Right lobe of liver (tissue), 6 donors: ENCODE measurements at regions not wholly inside any gene's neighbourhood (a gene's known extent, or its start where the extent isn't known, plus 50 kb on each side); places are given as distances from the start of the nearest gene placed in this dataset.

ENCODE experiments used
- ATAC-seq, 4 donors: fragments of 200-7000 bp; cut with Tn5 transposase; one replicate each; pipeline ENCODE4 v1.9.1; 2020; ENCODE audit warnings: mild to moderate bottlenecking in 4 of 4, moderate library complexity in 4 of 4
- DNase-seq, 3 donors: peaks; one replicate each; pipeline ENCODE4 v3.0.0-alpha.2; 2020
- H3K27ac ChIP-seq, 3 donors: fragments of 200-600 bp; one replicate each; pipeline ENCODE4 v1.8.0; 2022
- H3K27me3 ChIP-seq, 2 donors: fragments of 200-600 bp; one replicate each; pipeline ENCODE4 v1.8.0; 2022
- H3K36me3 ChIP-seq, 4 donors: fragments of 200-600 bp; sonication (generic) in 1 of 4; one replicate each; pipeline versions ENCODE4 v1.5.1 to v1.8.0; 2017 to 2022; ENCODE audit warnings: control low read depth in 1 of 4
- H3K4me1 ChIP-seq, 4 donors: fragments of 200-600 bp; sonication (generic) in 1 of 4; one replicate each; pipeline versions ENCODE4 v1.5.1 to v1.8.0; 2017 to 2022; ENCODE audit warnings: control low read depth in 1 of 4
- H3K4me3 ChIP-seq, 3 donors: fragments of 200-600 bp; one replicate each; pipeline ENCODE4 v1.8.0; 2022
- H3K9me3 ChIP-seq, 4 donors: fragments of 200-600 bp; sonication (generic) in 1 of 4; one replicate each; pipeline versions ENCODE4 v1.5.1 to v1.8.0; 2017 to 2022; ENCODE audit warnings: control low read depth in 1 of 4
- CTCF ChIP-seq, 4 donors: fragments of 200-600 bp in 3 of 4; fragments of 450-650 bp in 1 of 4; IDR thresholded peaks; one replicate each; pipeline versions ENCODE4 v1.5.1 to v1.8.0; 2016 to 2022; ENCODE audit warnings: antibody characterized with exemption in 4 of 4, mild to moderate bottlenecking in 2 of 4
- POLR2A ChIP-seq: fragments of 450-650 bp; IDR thresholded peaks from one replicate; pipeline ENCODE4 v1.6.1; 2017; ENCODE audit warnings: antibody characterized with exemption, mild to moderate bottlenecking
- WGBS: methylation state at CpG from one replicate; pipeline ENCODE4 v1.1.6; 2018; ENCODE audit warnings: low coverage, low lambda C conversion rate; ENCODE audit not compliant: insufficient coverage; ENCODE audit errors: missing lambda C conversion rate; 5-methylcytosine and 5-hydroxymethylcytosine counted together
- intact Hi-C, 2 donors: fragments of 100-400 bp; cut with DNase I; formaldehyde crosslinking; loops; one replicate each; pipeline versions ENCODE4 v1.11.2 to v1.14.1; 2022
- donor health status: DM: no; HTN: yes; CAD: no.
- donor health status: DM: no; HTN: no; CAD: no.
- donor health status: DM: no; HTN: no; CAD: no.
- donor health status: DM: no; HTN: yes; CAD: no.
- donor health status: DM: no; HTN: yes; CAD: no.

GRCh38 chr2:22810602-22811001, 574.4 kb upstream of the KLHL29 start:
- no peak for TF ChIP-seq CTCF (IDR thresholded peaks at IDR 0.05)
- no peak for TF ChIP-seq POLR2A
- H3K27me3 ChIP-seq = no peaks in the 10 kb centered on the region
- no peaks in the 10 kb centered on the region for H3K4me1 ChIP-seq

GRCh38 chr2:22812065-22812680, 572.8 kb upstream of the KLHL29 start:
- WGBS = 40% methylated on average over 2 of the region's 2 CpGs
- H3K27me3 ChIP-seq = no peaks in the 10 kb centered on the region
- H3K4me3 ChIP-seq = peak overlapping the region in 1 of 3 donors; percentile 19
- no peaks in the 10 kb centered on the region for H3K36me3 ChIP-seq
- ATAC-seq (peak; percentile 36 to 72 (median 60)), DNase-seq (no peak)
- H3K4me1 ChIP-seq = no peaks in the 10 kb centered on the region
- intact Hi-C loops = no loop called here
- H3K27ac ChIP-seq = peak overlapping the region in 1 of 3 donors; percentile 5
- no peak for TF ChIP-seq CTCF (IDR thresholded peaks at IDR 0.05)
- TF ChIP-seq POLR2A = no peak
- H3K9me3 ChIP-seq = no peaks in the 10 kb centered on the region

More at GRCh38 chr2:22810602-22811001, 574.4 kb upstream of the KLHL29 start:
- Histone ChIP-seq H3K4me3 (no peak overlapping the region), H3K27ac (no peak overlapping the region), H3K36me3 (no peaks in the 10 kb centered on the region), H3K9me3 (no peaks in the 10 kb centered on the region)
- DNase-seq (no peak), ATAC-seq (no peak)
- intact Hi-C loops = no loop called here
- WGBS = 59% methylated on average over 2 of the region's 2 CpGs

- no peak overlapping the region for H3K27ac ChIP-seq
- no peaks in the 10 kb centered on the region for H3K4me1 ChIP-seq
- WGBS = 48% methylated on average over 4 of the region's 4 CpGs
- no peak overlapping the region for H3K4me3 ChIP-seq
- no peak for TF ChIP-seq CTCF (IDR thresholded peaks at IDR 0.05)
- TF ChIP-seq POLR2A = no peak
- no peak for DNase-seq
- intact Hi-C loops = no loop called here
- no peaks in the 10 kb centered on the region for H3K9me3 ChIP-seq
- H3K36me3 ChIP-seq = no peaks in the 10 kb centered on the region
- no peak for ATAC-seq
- H3K27me3 ChIP-seq = no peaks in the 10 kb centered on the region
Observed at GRCh38 chr2:22817197-22817596, 567.8 kb upstream of the KLHL29 start.

GRCh38 chr2:22821458-22821857, 563.5 kb upstream of the KLHL29 start:
- 46% methylated on average over 2 of the region's 2 CpGs for WGBS
- H3K27ac ChIP-seq = no peak overlapping the region
- no peak for DNase-seq
- ATAC-seq = no peak
- intact Hi-C loops = no loop called here
- TF ChIP-seq CTCF (IDR thresholded peaks at IDR 0.05) = no peak
- H3K4me3 ChIP-seq = no peak overlapping the region
- no peaks in the 10 kb centered on the region for H3K27me3 ChIP-seq
- H3K9me3 ChIP-seq = no peaks in the 10 kb centered on the region
- H3K36me3 ChIP-seq = no peaks in the 10 kb centered on the region
- H3K4me1 ChIP-seq = no peaks in the 10 kb centered on the region

- no peak for TF ChIP-seq CTCF (IDR thresholded peaks at IDR 0.05)
- DNase-seq (no peak), ATAC-seq (no peak)
- Histone ChIP-seq H3K27me3 (no peaks in the 10 kb centered on the region), H3K9me3 (no peaks in the 10 kb centered on the region), H3K36me3 (no peaks in the 10 kb centered on the region), H3K4me3 (no peak overlapping the region), H3K27ac (no peak overlapping the region), H3K4me1 (no peaks in the 10 kb centered on the region)
- WGBS = 31% methylated on average over 1 of the region's 1 CpG
- intact Hi-C loops = no loop called here
Observed at GRCh38 chr2:22822835-22823234, 562.1 kb upstream of the KLHL29 start.
